Spleen (tissue), 11 donors: ENCODE measurements at regions not wholly inside any gene's neighbourhood (a gene's known extent, or its start where the extent isn't known, plus 50 kb on each side); places are given as distances from the start of the nearest gene placed in this dataset.

Experiments used
- DNase-seq: peaks from one replicate; pipeline ENCODE4 v3.0.0-alpha.2; 2020
- H3K27ac ChIP-seq, 8 donors: fragments of 200-600 bp; sonication (generic) in 7 of 8; 1 replicate in 4 of 8; 2 replicates in 4 of 8; pipeline versions ENCODE4 v1.5.0 to v1.8.0; 2016 to 2021; ENCODE audit warnings: inconsistent platforms in 4 of 8, mild to moderate bottlenecking in 4 of 8, moderate library complexity in 1 of 8
- H3K27me3 ChIP-seq, 7 donors: fragments of 200-600 bp; sonication (generic) in 6 of 7; replicated peaks in 1 of 7; 1 replicate in 4 of 7; 2 replicates in 3 of 7; pipeline versions ENCODE4 v1.5.0 to v1.8.0; 2016 to 2021; ENCODE audit warnings: inconsistent platforms in 3 of 7, mild to moderate bottlenecking in 1 of 7
- H3K36me3 ChIP-seq, 6 donors: fragments of 200-600 bp; sonication (generic) in 5 of 6; 1 replicate in 4 of 6; 2 replicates in 2 of 6; pipeline versions ENCODE4 v1.5.0 to v1.8.0; 2016 to 2021; ENCODE audit warnings: inconsistent platforms in 2 of 6
- H3K4me1 ChIP-seq, 6 donors: fragments of 200-600 bp; sonication (generic) in 5 of 6; 1 replicate in 3 of 6; 2 replicates in 3 of 6; pipeline versions ENCODE4 v1.5.0 to v1.8.0; 2016 to 2021; ENCODE audit warnings: inconsistent platforms in 3 of 6
- H3K4me3 ChIP-seq, 8 donors: fragments of 200-600 bp; sonication (generic) in 7 of 8; 1 replicate in 4 of 8; 2 replicates in 4 of 8; pipeline versions ENCODE4 v1.5.0 to v1.8.0; 2016 to 2021; ENCODE audit warnings: inconsistent platforms in 4 of 8, mild to moderate bottlenecking in 4 of 8, moderate library complexity in 2 of 8
- H3K9me3 ChIP-seq, 8 donors: fragments of 200-600 bp; sonication (generic) in 7 of 8; 1 replicate in 4 of 8; 2 replicates in 4 of 8; pipeline versions ENCODE4 v1.5.0 to v1.8.0; 2016 to 2021; ENCODE audit warnings: inconsistent platforms in 4 of 8
- CTCF ChIP-seq, 11 experiments: fragments of 200-600 bp in 7 of 11; fragments of 450-650 bp in 4 of 11; sonication (generic) in 4 of 11; IDR thresholded peaks in 8 of 11; conservative IDR thresholded peaks in 3 of 11; 1 replicate in 7 of 11; 2 replicates in 4 of 11; pipeline versions ENCODE4 v1.4.0 to v1.8.0; 2016 to 2021; ENCODE audit warnings: antibody characterized with exemption in 11 of 11, inconsistent platforms in 4 of 11, mild to moderate bottlenecking in 1 of 11
- POLR2A ChIP-seq, 3 donors: fragments of 450-650 bp; IDR thresholded peaks; one replicate each; pipeline ENCODE4 v1.5.1; 2017; ENCODE audit warnings: antibody characterized with exemption in 3 of 3, mild to moderate bottlenecking in 1 of 3
- POLR2AphosphoS5 ChIP-seq, 3 donors: sonication (generic); formaldehyde crosslinking; IDR thresholded peaks; one replicate each; pipeline ENCODE4 v1.5.1; 2017; ENCODE audit warnings: antibody characterized with exemption in 3 of 3
- WGBS, 5 donors: extraction: QIAGEN DNeasy Blood & Tissue Kit in 3 of 5; methylation state at CpG; one replicate each; pipeline versions ENCODE4 v1.1.5 to v1.1.7; 2013 to 2018; 5-methylcytosine and 5-hydroxymethylcytosine counted together
- intact Hi-C: fragments of 100-400 bp; cut with DNase I; formaldehyde crosslinking; loops from one replicate; pipeline ENCODE4 v1.15.0; 2023; ENCODE audit warnings: low total_unique reads
- donor health status: healthy with polysubstance abuse.
- donor health status: DM: no; HTN: no; CAD: no; lungs with moderate emphysema.
- donor health status: DM: no; HTN: no; CAD: no.
- donor health status: Bipolar disorder and iron deficiency.
- donor health status: healthy.
- donor health status: DM: no; HTN: no; CAD: no.
- donor health status: DM: yes; HTN: yes; CAD: no.

DNA sequence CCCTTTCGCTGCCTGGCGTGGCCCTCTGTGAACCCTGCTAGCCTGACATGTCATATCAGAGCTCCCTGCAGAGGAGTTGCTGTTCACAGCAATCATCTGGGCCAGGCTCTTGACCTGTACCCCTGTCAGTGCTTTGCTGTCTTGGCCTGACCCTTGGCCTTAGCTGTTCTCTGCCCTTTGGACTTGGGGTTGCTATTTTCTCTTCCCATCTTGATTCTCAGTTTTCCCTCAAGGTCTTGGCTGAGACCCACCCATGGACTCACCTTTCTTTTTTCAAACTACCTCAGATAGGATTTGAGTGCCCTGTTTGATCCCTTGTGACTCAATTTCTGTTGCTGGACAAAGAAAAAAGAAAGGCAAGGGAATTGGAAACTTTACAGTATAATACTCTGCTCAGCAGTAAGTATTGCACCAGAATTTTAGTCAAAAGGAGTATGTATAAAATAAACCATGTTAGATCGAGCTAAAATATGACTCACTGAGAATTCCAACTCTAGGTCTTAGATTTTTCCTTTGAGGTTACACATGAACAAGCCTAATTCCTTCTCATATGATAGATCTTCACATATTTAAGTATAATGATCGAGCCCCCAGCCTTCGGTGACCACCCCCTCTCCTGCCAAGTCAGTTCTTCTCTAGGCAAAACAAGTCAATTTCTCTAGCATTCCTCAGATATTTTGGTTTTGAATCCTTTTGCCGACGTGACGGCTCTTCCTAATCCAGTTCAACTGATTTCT, 110.5 kb downstream of the NGF start:
- H3K27me3 ChIP-seq = no peaks in the 10 kb centered on the region
- H3K9me3 ChIP-seq = no peaks in the 10 kb centered on the region
- H3K4me1 ChIP-seq = no peaks in the 10 kb centered on the region
- TF ChIP-seq CTCF (IDR thresholded peaks at IDR 0.05 in 8 of 11, conservative IDR thresholded peaks at IDR 0.05 in 3 of 11) = no peak
- no peak for TF ChIP-seq POLR2AphosphoS5 (IDR thresholded peaks at IDR 0.05)
- TF ChIP-seq POLR2A (IDR thresholded peaks at IDR 0.05) = no peak
- WGBS, 5 donors = 73 to 87% (median 77%) methylated on average over 8 of the region's 8 CpGs
- intact Hi-C loops = no loop called here
- no peaks in the 10 kb centered on the region for H3K36me3 ChIP-seq
- H3K27ac ChIP-seq = peak overlapping the region in 1 of 8 donors; percentile 13
- no peak for DNase-seq
- no peak overlapping the region for H3K4me3 ChIP-seq

DNA sequence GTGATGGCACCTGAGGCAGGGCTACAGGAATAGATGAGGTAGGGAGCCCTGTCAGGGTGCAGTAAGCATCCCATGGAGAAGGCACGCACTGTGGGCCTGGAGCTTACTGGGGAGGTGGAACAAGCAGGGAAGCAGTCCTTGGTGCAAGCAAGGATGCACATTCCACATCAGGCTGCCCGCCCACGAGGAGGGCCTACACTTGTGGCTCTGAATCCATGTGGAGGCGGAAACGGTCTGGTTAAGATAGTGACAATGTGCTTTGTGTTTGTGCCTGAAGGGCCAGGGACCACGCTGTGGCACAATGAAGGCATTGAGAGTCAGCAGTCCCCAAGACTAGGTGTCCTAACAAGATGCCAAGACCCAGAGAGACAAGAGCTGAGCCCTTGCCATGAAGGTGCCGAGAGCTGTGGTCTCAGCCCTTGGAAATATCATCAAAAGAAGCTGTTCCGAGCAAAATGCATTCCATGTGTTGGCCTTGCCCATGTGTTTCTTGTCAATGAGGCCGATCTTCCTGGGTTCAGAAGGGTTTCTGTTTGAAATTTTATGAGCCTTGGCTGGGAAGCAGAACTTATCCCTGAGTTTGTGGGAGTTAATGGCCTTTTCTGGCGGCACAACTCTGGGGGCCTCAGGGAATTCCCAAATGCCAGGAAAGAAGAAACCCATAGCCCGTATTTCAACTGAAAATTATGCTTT, 111.9 kb downstream of the NGF start:
- Histone ChIP-seq H3K27me3 (no peaks in the 10 kb centered on the region), H3K9me3 (no peaks in the 10 kb centered on the region), H3K36me3 (no peaks in the 10 kb centered on the region), H3K27ac (peak overlapping the region in 1 of 8 donors; percentile 1), H3K4me1 (no peaks in the 10 kb centered on the region), H3K4me3 (no peak overlapping the region)
- TF ChIP-seq CTCF (IDR thresholded peaks at IDR 0.05 in 8 of 11, conservative IDR thresholded peaks at IDR 0.05 in 3 of 11) = no peak
- TF ChIP-seq POLR2A (IDR thresholded peaks at IDR 0.05) = no peak
- no peak for TF ChIP-seq POLR2AphosphoS5 (IDR thresholded peaks at IDR 0.05)
- intact Hi-C loops = no loop called here
- no peak for DNase-seq
- WGBS, 5 donors = 75 to 86% (median 82%) methylated on average over 11 of the region's 11 CpGs

- intact Hi-C loops = no loop called here
- Histone ChIP-seq H3K4me1 (no peaks in the 10 kb centered on the region), H3K4me3 (no peak overlapping the region), H3K27me3 (no peaks in the 10 kb centered on the region), H3K9me3 (no peaks in the 10 kb centered on the region), H3K36me3 (no peaks in the 10 kb centered on the region), H3K27ac (no peak overlapping the region)
- no peak for TF ChIP-seq POLR2AphosphoS5 (IDR thresholded peaks at IDR 0.05)
- TF ChIP-seq CTCF (IDR thresholded peaks at IDR 0.05 in 8 of 11, conservative IDR thresholded peaks at IDR 0.05 in 3 of 11) = no peak
- no peak for TF ChIP-seq POLR2A (IDR thresholded peaks at IDR 0.05)
- no peak for DNase-seq
- WGBS, 5 donors = 77 to 93% (median 90%) methylated on average over 2 of the region's 2 CpGs
These were observed 113.4 kb downstream of the NGF start for GRCh38 chr1:115224636-115225035.

GRCh38 chr1:115222616-115223402, 115.2 kb downstream of the NGF start:
- DNase-seq = no peak
- peaks cover 0 to 5% (median 0%) of the 10 kb centered on the region in 7 donors for H3K27me3 ChIP-seq
- H3K4me1 ChIP-seq = no peaks in the 10 kb centered on the region
- 80 to 82% (median 82%) methylated on average over 3 of the region's 3 CpGs for WGBS, 5 donors
- TF ChIP-seq POLR2AphosphoS5 (IDR thresholded peaks at IDR 0.05) = no peak
- no peak for TF ChIP-seq POLR2A (IDR thresholded peaks at IDR 0.05)
- TF ChIP-seq CTCF (IDR thresholded peaks at IDR 0.05 in 8 of 11, conservative IDR thresholded peaks at IDR 0.05 in 3 of 11) = no peak
- no peak overlapping the region for H3K27ac ChIP-seq
- no peaks in the 10 kb centered on the region for H3K36me3 ChIP-seq
- intact Hi-C loops = no loop called here
- H3K9me3 ChIP-seq = no peaks in the 10 kb centered on the region
- H3K4me3 ChIP-seq = no peak overlapping the region
